ENCODE measurements at regions not wholly inside any gene's neighbourhood (a gene's known extent, or its start where the extent isn't known, plus 50 kb on each side); places are given as distances from the start of the nearest gene placed in this dataset.

DNA sequence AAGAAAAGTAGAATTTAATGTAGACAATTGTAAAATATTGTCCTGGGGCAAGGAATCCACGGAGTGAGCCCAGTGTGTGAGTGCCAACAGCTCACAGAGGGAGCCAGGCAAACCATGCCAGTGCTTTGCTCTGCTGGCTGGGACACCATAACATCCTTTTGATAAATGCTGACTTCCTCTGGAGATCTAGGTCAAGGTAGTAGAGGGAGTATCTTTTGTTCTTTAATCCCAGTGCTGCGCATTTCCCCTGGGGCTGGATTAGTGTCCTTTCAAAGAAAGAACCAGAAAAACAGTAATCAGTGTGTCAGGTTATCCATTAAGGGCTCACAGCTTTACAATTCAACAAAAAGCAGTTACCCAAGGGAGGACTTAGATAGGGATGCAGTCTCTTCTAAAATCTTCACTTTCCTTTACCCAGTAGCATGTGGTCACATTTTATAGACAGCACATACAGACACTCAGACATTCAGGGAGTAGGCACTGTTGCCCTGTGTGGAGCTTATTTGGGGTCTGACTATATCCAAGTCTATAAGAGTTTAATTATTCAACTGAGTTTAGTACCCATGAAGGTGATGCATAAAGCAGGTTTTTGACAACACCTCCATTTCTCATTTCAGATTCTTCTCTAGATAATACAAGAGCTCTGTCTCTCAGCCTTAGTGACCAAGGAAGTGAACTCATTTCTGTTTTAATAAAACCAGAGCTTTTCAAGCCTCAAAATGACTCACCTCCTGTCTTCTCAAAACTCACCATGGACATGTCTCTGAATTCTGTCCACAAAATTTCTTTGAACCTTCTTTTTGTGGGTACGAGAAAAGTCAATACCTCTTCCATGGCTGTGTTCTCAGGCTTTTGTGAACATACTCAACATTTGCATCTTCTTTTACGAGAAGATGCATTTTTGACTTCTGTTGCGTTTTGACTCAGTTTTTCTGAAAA lies 215.3 kb downstream of the BRINP2 start:
- TF ChIP-seq, protein P1, sequence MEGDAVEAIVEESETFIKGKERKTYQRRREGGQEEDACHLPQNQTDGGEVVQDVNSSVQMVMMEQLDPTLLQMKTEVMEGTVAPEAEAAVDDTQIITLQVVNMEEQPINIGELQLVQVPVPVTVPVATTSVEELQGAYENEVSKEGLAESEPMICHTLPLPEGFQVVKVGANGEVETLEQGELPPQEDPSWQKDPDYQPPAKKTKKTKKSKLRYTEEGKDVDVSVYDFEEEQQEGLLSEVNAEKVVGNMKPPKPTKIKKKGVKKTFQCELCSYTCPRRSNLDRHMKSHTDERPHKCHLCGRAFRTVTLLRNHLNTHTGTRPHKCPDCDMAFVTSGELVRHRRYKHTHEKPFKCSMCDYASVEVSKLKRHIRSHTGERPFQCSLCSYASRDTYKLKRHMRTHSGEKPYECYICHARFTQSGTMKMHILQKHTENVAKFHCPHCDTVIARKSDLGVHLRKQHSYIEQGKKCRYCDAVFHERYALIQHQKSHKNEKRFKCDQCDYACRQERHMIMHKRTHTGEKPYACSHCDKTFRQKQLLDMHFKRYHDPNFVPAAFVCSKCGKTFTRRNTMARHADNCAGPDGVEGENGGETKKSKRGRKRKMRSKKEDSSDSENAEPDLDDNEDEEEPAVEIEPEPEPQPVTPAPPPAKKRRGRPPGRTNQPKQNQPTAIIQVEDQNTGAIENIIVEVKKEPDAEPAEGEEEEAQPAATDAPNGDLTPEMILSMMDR (IDR thresholded peaks at IDR 0.05; ENCODE audit: insufficient read depth, low read length, poor library complexity, severe bottlenecking), result no peak
- no peak for TF ChIP-seq EZH2phosphoT487 (conservative IDR thresholded peaks at IDR 0.05; ENCODE audit: low read length)

Measured in SU-DHL-6 (cell line).